RPMI7951 (cell line): ENCODE measurements at regions not wholly inside any gene's neighbourhood (a gene's known extent, or its start where the extent isn't known, plus 50 kb on each side); places are given as distances from the start of the nearest gene placed in this dataset.
"Not testable (repeated sequence)": the region's sequence is repeated elsewhere in the genome, so short reads cannot be mapped to it uniquely, and the experiment has no call there.

Source experiments
- DNase-seq: peaks from one replicate; pipeline ENCODE4 v3.0.0-alpha.2; 2012; ENCODE audit warnings: low read depth

- DNase-seq = not testable (repeated sequence)
Observed at GRCh38 chr21:9695759-9696158, 825.6 kb upstream of the TPTE start.

GRCh38 chr21:9697751-9698150, 823.6 kb upstream of the TPTE start:
- not testable (repeated sequence) for DNase-seq

GRCh38 chr21:9705016-9705415, 816.4 kb upstream of the TPTE start:
- DNase-seq = not testable (repeated sequence)

- not testable (repeated sequence) for DNase-seq
Observed at GRCh38 chr21:9705455-9705854, 815.9 kb upstream of the TPTE start.

- not testable (repeated sequence) for DNase-seq
Observed at GRCh38 chr21:9724542-9724941, 796.8 kb upstream of the TPTE start.

GRCh38 chr21:9727187-9727586, 794.2 kb upstream of the TPTE start:
- DNase-seq = not testable (repeated sequence)

GRCh38 chr21:9728219-9728992, 793.0 kb upstream of the TPTE start:
- DNase-seq = not testable (repeated sequence)

- DNase-seq = no peak
Observed at GRCh38 chr21:9730866-9731265, 790.5 kb upstream of the TPTE start.

GRCh38 chr21:9731317-9731716, 790.1 kb upstream of the TPTE start:
- not testable (repeated sequence) for DNase-seq

GRCh38 chr21:9732605-9733004, 788.8 kb upstream of the TPTE start:
- not testable (repeated sequence) for DNase-seq

- DNase-seq = not testable (repeated sequence)
Observed at GRCh38 chr21:9733761-9734558, 787.4 kb upstream of the TPTE start.

- no peak for DNase-seq
Observed at GRCh38 chr21:9735421-9735961, 785.9 kb upstream of the TPTE start.

- not testable (repeated sequence) for DNase-seq
Observed at GRCh38 chr21:9737301-9737700, 784.1 kb upstream of the TPTE start.

- DNase-seq = not testable (repeated sequence)
Observed at GRCh38 chr21:9737871-9738515, 783.4 kb upstream of the TPTE start.

- no peak for DNase-seq
Observed at GRCh38 chr21:9738527-9738926, 782.9 kb upstream of the TPTE start.

- no peak for DNase-seq
Observed at GRCh38 chr21:9739240-9739639, 782.1 kb upstream of the TPTE start.

- not testable (repeated sequence) for DNase-seq
Observed at GRCh38 chr21:9740177-9740941, 781.0 kb upstream of the TPTE start.

GRCh38 chr21:9740991-9741742, 780.2 kb upstream of the TPTE start:
- DNase-seq = not testable (repeated sequence)

- DNase-seq = not testable (repeated sequence)
Observed at GRCh38 chr21:9743566-9743965, 777.8 kb upstream of the TPTE start.

- DNase-seq = not testable (repeated sequence)
Observed at GRCh38 chr21:9744166-9744565, 777.2 kb upstream of the TPTE start.
